NOMO-1 treated with DMSO at 0.1 percent for 48 hours (cell line): ENCODE measurements at regions not wholly inside any gene's neighbourhood (a gene's known extent, or its start where the extent isn't known, plus 50 kb on each side); places are given as distances from the start of the nearest gene placed in this dataset.
"Not testable (repeated sequence)": the region's sequence is repeated elsewhere in the genome, so short reads cannot be mapped to it uniquely, and the experiment has no call there.

Experiments used
- DNase-seq: peaks from one replicate; lab custom pipeline; 2025; ENCODE audit not compliant: unreplicated experiment; lab: John Stamatoyannopoulos, UW

- peak; percentile 55 for DNase-seq
These were observed 98.9 kb upstream of the TAF11L2 start for GRCh38 chr5:17398866-17399835.

GRCh38 chr5:17399931-17400330 lies 98.1 kb upstream of the TAF11L2 start:
- peak; percentile 80 for DNase-seq

GRCh38 chr5:17400724-17401469 lies 97.1 kb upstream of the TAF11L2 start:
- DNase-seq, result peak; percentile 83

GRCh38 chr5:17401470-17402288 lies 96.4 kb upstream of the TAF11L2 start:
- no peak for DNase-seq

- peak; percentile 40 for DNase-seq
These were observed 95.5 kb upstream of the TAF11L2 start for GRCh38 chr5:17402289-17403121.

GRCh38 chr5:17403695-17404490 lies 94.1 kb upstream of the TAF11L2 start:
- DNase-seq, result no peak

- no peak for DNase-seq
These were observed 92.1 kb upstream of the TAF11L2 start for GRCh38 chr5:17405976-17406375.

GRCh38 chr5:17406423-17406838 lies 91.6 kb upstream of the TAF11L2 start:
- DNase-seq, result no peak

GRCh38 chr5:17411436-17412402 lies 86.3 kb upstream of the TAF11L2 start:
- peak; percentile 31 for DNase-seq

GRCh38 chr5:17412760-17413671 lies 85.0 kb upstream of the TAF11L2 start:
- peak; percentile 92 for DNase-seq

GRCh38 chr5:17413691-17414090 lies 84.3 kb upstream of the TAF11L2 start:
- no peak for DNase-seq

GRCh38 chr5:17415321-17415758 lies 82.7 kb upstream of the TAF11L2 start:
- DNase-seq, result no peak

- DNase-seq, result not testable (repeated sequence)
These were observed 81.7 kb upstream of the TAF11L2 start for GRCh38 chr5:17416374-17416773.

- no peak for DNase-seq
These were observed 73.4 kb upstream of the TAF11L2 start for GRCh38 chr5:17424674-17425073.

GRCh38 chr5:17425385-17426070 lies 72.5 kb upstream of the TAF11L2 start:
- DNase-seq, result no peak

- peak; percentile 20 for DNase-seq
These were observed 71.8 kb upstream of the TAF11L2 start for GRCh38 chr5:17426104-17426749.
